CD8-positive, alpha-beta memory T cell (primary cell): ENCODE measurements at regions not wholly inside any gene's neighbourhood (a gene's known extent, or its start where the extent isn't known, plus 50 kb on each side); places are given as distances from the start of the nearest gene placed in this dataset.

ENCODE experiments used
- CTCF ChIA-PET: fragments of 350-600 bp; sonication (Branson Sonifier 250); formaldehyde crosslinking; loops from one replicate; lab custom pipeline; 2021; ENCODE audit warnings: antibody characterized with exemption; lab: Charles Lee
- POLR2A ChIA-PET: fragments of 350-600 bp; sonication (Branson Sonifier 250); formaldehyde crosslinking; loops from one replicate; lab custom pipeline; 2021; ENCODE audit warnings: antibody characterized with exemption; lab: Charles Lee
- DNase-seq, 5 donors: peaks; one replicate each; pipeline versions ENCODE4 v3.0.0 to v3.0.0-alpha.2; 2020 to 2022; ENCODE audit warnings: mixed read lengths in 1 of 5
- H3K27ac ChIP-seq: one replicate; pipeline ENCODE4 v1.7.0; 2013; ENCODE audit warnings: low read depth, mild to moderate bottlenecking, low read length, moderate library complexity
- H3K27me3 ChIP-seq: 2 replicates; pipeline ENCODE4 v1.7.0; 2013; ENCODE audit warnings: low read length, mild to moderate bottlenecking; ENCODE audit not compliant: insufficient read depth, poor library complexity, severe bottlenecking
- H3K36me3 ChIP-seq: 2 replicates; pipeline ENCODE4 v1.7.0; 2013; ENCODE audit warnings: mild to moderate bottlenecking, low read length, moderate library complexity; ENCODE audit not compliant: insufficient read depth
- H3K4me1 ChIP-seq: 2 replicates; pipeline ENCODE4 v1.7.0; 2013; ENCODE audit warnings: mild to moderate bottlenecking, low read length, moderate library complexity; ENCODE audit not compliant: insufficient read depth
- H3K4me3 ChIP-seq: 2 replicates; pipeline ENCODE4 v1.7.0; 2013; ENCODE audit warnings: mild to moderate bottlenecking, low read length
- H3K9me3 ChIP-seq: 2 replicates; pipeline ENCODE4 v1.7.0; 2013; ENCODE audit warnings: mild to moderate bottlenecking, low read length
- H3K27ac Mint-ChIP-seq, 8 donors: one replicate each; pipeline ENCODE4 v1.8.0; 2020 to 2021; ENCODE audit warnings: mixed read lengths in 8 of 8, mild to moderate bottlenecking in 6 of 8, inconsistent platforms in 3 of 8, moderate library complexity in 3 of 8
- H3K27me3 Mint-ChIP-seq, 2 donors: one replicate each; pipeline ENCODE4 v1.8.0; 2020 to 2021; ENCODE audit warnings: mixed read lengths in 2 of 2, mild to moderate bottlenecking in 1 of 2, moderate library complexity in 1 of 2
- H3K36me3 Mint-ChIP-seq, 3 donors: one replicate each; pipeline ENCODE4 v1.8.0; 2020 to 2021; ENCODE audit warnings: mixed read lengths in 3 of 3, inconsistent platforms in 1 of 3, mild to moderate bottlenecking in 1 of 3
- H3K4me1 Mint-ChIP-seq, 3 donors: one replicate each; pipeline ENCODE4 v1.8.0; 2020 to 2021; ENCODE audit warnings: mixed read lengths in 3 of 3, inconsistent platforms in 1 of 3, mild to moderate bottlenecking in 1 of 3
- H3K4me3 Mint-ChIP-seq, 7 donors: one replicate each; pipeline ENCODE4 v1.8.0; 2020 to 2021; ENCODE audit warnings: mixed read lengths in 7 of 7, mild to moderate bottlenecking in 6 of 7, moderate library complexity in 4 of 7, inconsistent platforms in 2 of 7
- H3K9me3 Mint-ChIP-seq, 5 donors: one replicate each; pipeline ENCODE4 v1.8.0; 2020 to 2022; ENCODE audit warnings: mixed read lengths in 5 of 5, mild to moderate bottlenecking in 3 of 5, moderate library complexity in 2 of 5, inconsistent platforms in 1 of 5

DNA sequence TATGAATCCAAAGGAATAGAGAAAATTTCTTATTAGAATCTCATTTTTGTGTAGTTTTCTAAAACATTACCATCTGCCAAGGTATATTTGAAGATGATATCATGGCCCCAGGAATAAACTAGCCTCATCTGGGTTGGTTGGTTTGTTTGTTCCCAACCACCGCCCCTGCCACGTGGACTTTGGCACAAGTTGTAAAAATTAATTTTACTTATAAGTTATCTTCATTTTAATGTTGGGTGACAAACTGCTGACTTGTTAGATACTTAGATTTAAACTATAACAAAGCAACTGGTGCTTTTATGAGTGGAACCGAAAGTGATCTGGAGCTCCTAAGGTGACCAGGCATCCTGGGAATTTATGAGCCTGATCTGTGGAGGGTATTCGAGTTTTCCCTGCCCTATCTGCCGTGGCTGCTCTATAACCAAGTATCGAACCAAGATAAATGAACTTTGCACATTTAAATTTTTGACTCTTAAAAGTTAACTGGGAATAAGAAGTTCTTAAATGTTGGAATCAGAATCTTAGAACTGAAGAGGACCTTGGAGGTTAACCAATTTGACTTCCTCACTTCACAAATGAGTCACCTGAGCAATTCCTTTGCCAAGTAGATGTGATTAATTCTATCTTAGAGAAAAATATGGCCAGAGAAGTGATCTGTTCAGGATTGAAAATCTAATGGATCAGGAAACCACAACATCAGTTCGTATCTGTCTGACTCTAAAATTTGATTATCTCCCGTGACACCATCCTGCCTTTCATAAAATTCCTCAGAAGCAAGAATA lies 129.1 kb upstream of the ARHGAP42 start:
- Mint-ChIP-seq H3K9me3 (peaks cover 2 to 23% (median 10%) of the 10 kb centered on the region in 5 donors), H3K4me3 (no peak overlapping the region), H3K4me1 (no peaks in the 10 kb centered on the region), H3K36me3 (no peaks in the 10 kb centered on the region), H3K27ac (no peak overlapping the region), H3K27me3 (no peaks in the 10 kb centered on the region)
- no peak for DNase-seq
- no peak overlapping the region for H3K27ac ChIP-seq
- H3K9me3 ChIP-seq: no peaks in the 10 kb centered on the region
- H3K27me3 ChIP-seq: no peaks in the 10 kb centered on the region
- no peak overlapping the region for H3K4me3 ChIP-seq
- H3K36me3 ChIP-seq: no peaks in the 10 kb centered on the region
- H3K4me1 ChIP-seq: no peaks in the 10 kb centered on the region
- CTCF ChIA-PET: no interaction called here
- POLR2A ChIA-PET: no interaction called here

DNA sequence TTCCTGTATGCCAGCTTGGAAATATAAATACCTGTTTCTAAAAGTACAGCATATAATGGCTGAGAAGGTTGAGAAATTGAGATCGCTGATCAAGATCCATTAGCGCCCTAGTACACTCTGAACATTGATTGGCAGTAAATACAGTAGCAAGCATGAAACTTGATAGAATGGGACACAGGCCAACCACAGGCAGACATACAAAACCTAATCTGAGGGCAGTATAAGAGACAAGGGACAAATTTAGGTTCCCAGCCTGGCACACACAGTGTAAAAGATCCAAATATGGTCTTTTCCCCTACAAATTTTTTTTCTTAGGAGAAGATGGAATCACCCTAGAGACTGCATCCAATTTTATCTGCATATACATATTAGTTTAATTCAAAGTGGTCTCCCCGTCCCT lies 126.5 kb upstream of the ARHGAP42 start:
- H3K27ac Mint-ChIP-seq: no peak overlapping the region
- H3K4me3 Mint-ChIP-seq: no peak overlapping the region
- Histone ChIP-seq H3K27ac (no peak overlapping the region), H3K27me3 (no peaks in the 10 kb centered on the region), H3K9me3 (no peaks in the 10 kb centered on the region), H3K4me1 (no peaks in the 10 kb centered on the region), H3K36me3 (no peaks in the 10 kb centered on the region), H3K4me3 (no peak overlapping the region)
- no peaks in the 10 kb centered on the region for H3K27me3 Mint-ChIP-seq
- no peaks in the 10 kb centered on the region for H3K4me1 Mint-ChIP-seq
- ChIA-PET CTCF (no interaction called here), POLR2A (no interaction called here)
- peaks cover 0 to 22% (median 5%) of the 10 kb centered on the region in 5 donors for H3K9me3 Mint-ChIP-seq
- no peaks in the 10 kb centered on the region for H3K36me3 Mint-ChIP-seq
- no peak for DNase-seq

DNA sequence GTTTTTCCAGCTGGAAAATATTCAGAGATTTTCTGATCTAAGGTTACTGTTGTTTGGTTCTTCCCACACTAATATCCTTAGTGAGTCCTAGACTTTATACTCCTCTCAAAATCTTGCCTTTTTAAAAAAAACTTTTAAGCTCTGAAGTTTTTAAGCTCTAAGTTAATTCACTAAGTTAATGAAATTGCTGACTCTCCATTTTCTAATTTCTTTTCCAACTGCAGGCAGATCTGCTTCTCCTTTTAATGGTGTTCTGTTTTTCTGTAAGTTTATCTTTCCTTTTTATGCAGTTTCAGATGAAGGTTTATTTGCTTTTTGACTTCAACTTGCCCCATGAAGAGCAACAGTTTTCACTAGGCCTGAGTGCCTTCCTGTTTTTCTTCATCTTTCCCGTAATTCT lies 125.8 kb upstream of the ARHGAP42 start:
- Histone ChIP-seq H3K27ac (no peak overlapping the region), H3K27me3 (no peaks in the 10 kb centered on the region), H3K4me3 (no peak overlapping the region), H3K4me1 (no peaks in the 10 kb centered on the region), H3K36me3 (no peaks in the 10 kb centered on the region), H3K9me3 (no peaks in the 10 kb centered on the region)
- ChIA-PET CTCF (no interaction called here), POLR2A (no interaction called here)
- Mint-ChIP-seq H3K4me3 (no peak overlapping the region), H3K27ac (no peak overlapping the region), H3K4me1 (no peaks in the 10 kb centered on the region), H3K9me3 (peaks cover 0 to 18% (median 5%) of the 10 kb centered on the region in 5 donors), H3K27me3 (no peaks in the 10 kb centered on the region), H3K36me3 (no peaks in the 10 kb centered on the region)
- no peak for DNase-seq

DNA sequence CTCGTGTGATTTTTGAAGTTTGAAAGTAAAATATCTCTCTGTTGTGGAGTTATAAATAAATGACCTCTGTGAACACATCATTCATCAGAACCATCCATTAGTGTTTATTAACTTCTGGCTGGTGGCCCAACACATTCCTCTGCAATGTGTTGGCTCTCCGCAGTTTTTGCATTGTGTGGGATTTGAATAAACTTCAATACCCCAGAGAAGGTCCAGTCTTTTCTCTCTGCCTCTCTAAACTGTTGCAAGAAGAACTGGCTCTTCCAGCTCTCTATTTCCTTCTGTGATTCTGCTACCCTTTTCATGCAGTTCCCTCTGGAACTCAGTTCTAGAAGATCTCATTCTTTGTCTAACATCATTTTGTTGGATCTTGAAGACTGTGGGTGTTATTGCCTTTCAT lies 125.0 kb upstream of the ARHGAP42 start:
- H3K4me3 Mint-ChIP-seq: no peak overlapping the region

DNA sequence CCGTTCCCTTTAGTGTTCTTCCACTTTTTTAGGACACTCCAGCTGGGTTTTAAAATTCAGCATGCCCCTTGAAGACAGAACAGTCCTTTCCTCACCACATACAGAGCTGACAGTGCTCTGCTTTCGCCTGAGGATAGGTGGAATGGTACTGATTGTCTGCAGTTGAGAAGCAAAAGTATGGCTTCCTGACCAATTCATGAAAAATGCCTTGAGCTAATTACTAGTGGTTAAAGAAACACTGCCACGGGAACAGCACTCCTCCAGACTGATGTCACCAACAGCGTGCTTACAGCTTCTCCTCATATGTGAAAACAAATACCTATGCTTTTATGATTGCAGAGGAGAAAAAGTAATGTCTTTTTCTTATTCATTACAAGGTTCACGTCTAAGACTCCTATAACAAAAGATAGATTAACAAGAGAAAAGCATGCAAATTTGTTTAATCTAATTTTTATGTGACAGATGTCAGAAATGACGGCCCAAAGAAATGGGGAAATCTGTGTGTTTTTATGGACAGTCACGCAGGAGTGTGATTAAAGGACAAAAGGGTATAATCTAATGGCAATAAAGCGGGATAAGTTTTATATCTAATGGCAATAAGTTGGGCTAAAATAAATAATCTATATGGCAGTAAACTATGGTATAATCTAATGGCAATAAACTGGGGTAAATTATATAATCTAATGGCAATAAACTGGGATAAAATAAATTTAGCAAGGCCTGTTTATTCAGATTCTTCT lies 123.4 kb upstream of the ARHGAP42 start:
- no peaks in the 10 kb centered on the region for H3K36me3 ChIP-seq
- no peak overlapping the region for H3K27ac ChIP-seq
- no peaks in the 10 kb centered on the region for H3K9me3 ChIP-seq
- peaks cover 0 to 2% of the 10 kb centered on the region in 2 donors for H3K27me3 Mint-ChIP-seq
- no peak overlapping the region for H3K4me3 Mint-ChIP-seq
- H3K4me3 ChIP-seq: no peak overlapping the region
- H3K27ac Mint-ChIP-seq: peak overlapping the region in 1 of 8 donors; percentile 11
- no peaks in the 10 kb centered on the region for H3K27me3 ChIP-seq
- H3K4me1 ChIP-seq: no peaks in the 10 kb centered on the region
- H3K36me3 Mint-ChIP-seq: no peaks in the 10 kb centered on the region
- peaks cover 0 to 10% (median 4%) of the 10 kb centered on the region in 5 donors for H3K9me3 Mint-ChIP-seq
- H3K4me1 Mint-ChIP-seq: no peaks in the 10 kb centered on the region
- CTCF ChIA-PET: no interaction called here
- no peak for DNase-seq
- POLR2A ChIA-PET: no interaction called here

More for the DNA sequence above, 125.0 kb upstream of the ARHGAP42 start:
- no peaks in the 10 kb centered on the region for H3K4me1 Mint-ChIP-seq
- H3K27me3 Mint-ChIP-seq: no peaks in the 10 kb centered on the region
- POLR2A ChIA-PET: no interaction called here
- peaks cover 0 to 16% (median 5%) of the 10 kb centered on the region in 5 donors for H3K9me3 Mint-ChIP-seq
- Histone ChIP-seq H3K27me3 (no peaks in the 10 kb centered on the region), H3K4me3 (no peak overlapping the region), H3K36me3 (no peaks in the 10 kb centered on the region), H3K4me1 (no peaks in the 10 kb centered on the region), H3K27ac (no peak overlapping the region), H3K9me3 (no peaks in the 10 kb centered on the region)
- CTCF ChIA-PET: no interaction called here
- DNase-seq: no peak
- H3K36me3 Mint-ChIP-seq: no peaks in the 10 kb centered on the region
- no peak overlapping the region for H3K27ac Mint-ChIP-seq

DNA sequence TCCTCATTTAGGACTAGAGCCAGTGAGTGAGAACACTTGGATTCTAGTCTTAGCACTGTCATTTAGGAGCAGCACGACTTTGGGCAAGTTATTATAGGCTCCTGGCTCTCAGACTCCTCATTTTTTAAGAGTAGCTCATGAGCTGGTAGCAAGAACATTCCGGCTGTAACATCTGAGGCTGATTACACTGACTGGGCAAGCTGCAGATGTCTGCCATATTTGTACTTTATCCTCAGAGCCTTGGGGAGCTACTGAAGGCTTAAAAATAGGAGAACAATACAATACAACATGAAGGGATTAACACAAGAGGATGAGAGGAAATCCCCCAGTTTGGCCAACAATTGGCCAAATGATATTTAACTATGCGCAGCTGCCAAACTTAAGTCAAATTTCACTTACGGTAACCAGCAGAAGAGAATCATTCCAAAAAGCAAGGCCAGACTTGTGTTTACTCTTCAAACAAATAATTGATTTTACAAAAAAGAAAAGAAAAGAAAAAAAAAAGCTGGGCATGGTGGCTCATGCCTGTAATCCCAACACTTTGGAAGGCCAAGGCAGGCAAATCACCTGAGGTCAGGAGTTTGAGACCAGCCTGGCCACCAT lies 113.1 kb upstream of the ARHGAP42 start:
- H3K4me3 ChIP-seq: no peak overlapping the region
- no peaks in the 10 kb centered on the region for H3K9me3 ChIP-seq
- Mint-ChIP-seq H3K27me3 (no peaks in the 10 kb centered on the region), H3K36me3 (no peaks in the 10 kb centered on the region), H3K27ac (no peak overlapping the region), H3K4me3 (no peak overlapping the region), H3K4me1 (no peaks in the 10 kb centered on the region), H3K9me3 (peaks cover 0 to 1% (median 0%) of the 10 kb centered on the region in 5 donors)
- no peaks in the 10 kb centered on the region for H3K36me3 ChIP-seq
- no peaks in the 10 kb centered on the region for H3K4me1 ChIP-seq
- DNase-seq: no peak
- no peaks in the 10 kb centered on the region for H3K27me3 ChIP-seq
- no peak overlapping the region for H3K27ac ChIP-seq
- ChIA-PET CTCF (no interaction called here), POLR2A (interaction anchor here (0.6 kb wide), 1 partner anchor 386 kb away, joined by 3 read pairs; no protein-coding TSS in a partner anchor)

DNA sequence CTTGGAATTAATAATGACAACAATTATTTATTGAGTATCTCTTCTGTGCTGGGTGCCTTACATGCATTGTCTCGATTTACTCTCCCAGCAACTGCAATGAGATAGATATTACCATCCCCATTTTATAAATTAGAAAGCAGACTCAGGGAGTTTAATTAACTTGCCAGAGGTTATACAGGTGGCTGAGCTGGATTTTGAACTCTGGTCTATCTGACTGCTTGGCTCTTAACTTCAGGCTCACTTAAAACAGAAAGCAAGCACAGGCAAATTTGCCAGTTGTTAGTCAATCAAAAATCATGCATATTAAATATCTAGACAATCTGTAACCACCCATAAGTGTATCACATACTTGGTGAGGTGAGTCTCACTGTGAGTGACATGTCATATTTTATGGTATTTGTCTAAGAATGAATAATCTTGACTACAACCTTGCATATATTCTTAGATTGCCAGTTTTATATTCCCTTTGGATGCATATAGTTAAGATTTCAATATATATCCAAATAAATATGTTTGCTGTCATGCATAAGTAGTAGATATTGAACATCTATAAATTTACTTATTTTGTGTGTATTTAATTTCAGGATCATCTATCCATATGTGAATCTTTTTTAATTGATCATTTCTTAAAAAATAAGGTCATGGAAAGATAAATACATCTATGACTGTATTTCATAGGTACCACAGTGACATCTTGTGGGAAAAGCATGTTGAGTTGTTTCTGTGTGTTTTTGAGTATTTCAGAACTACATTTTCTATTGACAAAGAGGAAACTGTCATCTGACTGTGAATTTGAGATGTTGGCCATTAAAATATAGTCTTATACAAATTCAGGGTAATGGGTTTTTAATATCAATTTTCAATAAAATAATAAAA lies 112.0 kb upstream of the ARHGAP42 start:
- Mint-ChIP-seq H3K36me3 (no peaks in the 10 kb centered on the region), H3K9me3 (peaks cover 0 to 3% (median 0%) of the 10 kb centered on the region in 5 donors), H3K27me3 (no peaks in the 10 kb centered on the region), H3K4me3 (no peak overlapping the region), H3K27ac (no peak overlapping the region), H3K4me1 (no peaks in the 10 kb centered on the region)
- no peaks in the 10 kb centered on the region for H3K36me3 ChIP-seq
- no peaks in the 10 kb centered on the region for H3K4me1 ChIP-seq
- CTCF ChIA-PET: no interaction called here
- no peak for DNase-seq
- no peaks in the 10 kb centered on the region for H3K9me3 ChIP-seq
- H3K27ac ChIP-seq: no peak overlapping the region
- H3K27me3 ChIP-seq: no peaks in the 10 kb centered on the region
- POLR2A ChIA-PET: interaction anchor here (0.6 kb wide), 1 partner anchor 385 kb away, joined by 3 read pairs; no protein-coding TSS in a partner anchor
- H3K4me3 ChIP-seq: no peak overlapping the region
